GM19324 (cell line): ENCODE measurements at regions not wholly inside any gene's neighbourhood (a gene's known extent, or its start where the extent isn't known, plus 50 kb on each side); places are given as distances from the start of the nearest gene placed in this dataset.

ENCODE experiments used
- ATAC-seq: cut with Tn5 transposase; IDR thresholded peaks from one replicate; pipeline ENCODE4 v1.9.1; 2021; ENCODE audit warnings: mild to moderate bottlenecking, moderate library complexity; ENCODE audit not compliant: unreplicated experiment, low FRiP score

DNA sequence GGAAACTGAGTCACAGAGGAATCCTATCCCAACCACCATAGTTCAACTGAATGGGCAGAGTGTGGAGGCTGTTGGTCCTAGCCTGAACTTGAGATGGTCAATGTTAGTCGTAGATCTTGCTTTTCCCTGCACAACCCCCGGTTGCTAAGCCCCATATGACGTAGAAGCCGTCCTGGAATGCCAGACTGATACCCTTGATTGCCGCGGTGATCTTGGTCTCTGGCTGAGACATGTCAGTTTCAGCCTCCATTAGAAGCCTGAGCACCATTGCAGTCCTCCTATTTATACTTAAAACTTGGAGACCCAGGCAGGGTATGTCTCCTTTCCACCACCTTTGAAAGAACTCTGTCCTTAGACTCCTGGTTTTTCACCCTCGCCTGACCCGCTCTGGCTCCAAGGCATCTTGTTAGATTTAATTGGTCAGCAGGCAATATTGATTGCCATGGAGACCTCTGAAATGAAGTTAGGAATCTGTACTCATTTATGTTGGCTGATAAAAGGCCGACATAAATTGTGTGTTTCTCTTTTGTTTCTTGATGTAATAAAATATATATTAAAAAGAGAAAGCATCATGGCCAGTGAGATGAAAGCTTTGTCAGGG lies 53.4 kb downstream of the RPLP1 start:
- ATAC-seq, result no peak

DNA sequence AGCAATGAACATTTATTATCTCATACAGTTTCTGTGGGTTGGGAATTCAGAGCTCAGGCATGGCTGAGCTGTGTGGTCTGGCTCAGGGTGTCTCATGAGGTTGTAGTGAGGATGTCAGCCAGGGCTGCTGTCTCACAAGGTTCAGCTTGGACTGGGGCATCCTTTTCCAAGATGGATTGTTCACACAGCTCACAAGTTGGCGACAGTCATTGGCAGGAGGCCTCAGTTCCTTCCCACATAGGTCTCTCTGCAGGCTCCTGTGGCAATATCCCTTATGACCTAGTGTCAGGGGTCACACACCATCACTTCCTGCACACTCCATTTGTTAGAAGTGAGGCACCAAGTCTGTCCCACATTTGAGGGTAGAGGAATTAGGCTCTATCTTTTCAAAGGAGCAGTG lies 56.0 kb downstream of the RPLP1 start:
- ATAC-seq, result no peak

DNA sequence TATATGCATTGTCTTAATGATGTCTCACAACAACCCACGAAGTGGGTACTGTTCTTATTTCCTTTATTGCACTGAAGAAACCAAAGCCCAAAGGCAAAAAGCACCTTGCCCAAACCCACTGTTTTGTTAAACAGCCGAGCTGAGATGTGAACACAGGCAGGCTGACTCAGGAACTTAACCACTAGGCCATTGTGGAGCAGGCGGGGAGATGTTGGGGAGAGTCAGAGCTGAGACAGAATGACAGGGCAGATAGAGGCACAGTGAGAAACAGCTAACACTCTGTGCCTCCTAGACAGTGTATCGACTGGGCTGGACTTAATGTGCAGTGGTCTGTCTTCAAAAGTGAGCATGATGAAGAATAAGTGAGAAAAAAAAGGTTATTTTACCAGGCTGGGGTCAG lies 56.5 kb downstream of the RPLP1 start:
- no peak for ATAC-seq

DNA sequence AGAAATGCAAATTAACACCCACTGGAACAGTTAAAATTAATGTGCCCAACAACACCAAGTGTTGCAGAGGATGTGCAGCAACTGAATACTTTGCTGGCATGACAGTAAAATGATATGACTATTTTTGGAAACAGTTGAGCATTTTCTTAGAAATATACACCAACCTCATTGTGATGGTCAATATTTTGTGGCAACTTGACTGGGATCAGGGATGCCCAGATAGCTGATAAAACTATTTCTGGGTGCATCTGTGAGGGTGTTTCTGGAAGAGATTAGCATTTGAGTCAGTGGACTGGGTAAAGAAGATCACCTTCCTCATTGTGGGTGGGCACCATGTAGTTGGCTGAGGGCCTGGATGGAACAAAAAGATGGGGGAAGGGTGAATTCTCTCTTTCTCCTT lies 57.9 kb downstream of the RPLP1 start:
- ATAC-seq, result no peak

DNA sequence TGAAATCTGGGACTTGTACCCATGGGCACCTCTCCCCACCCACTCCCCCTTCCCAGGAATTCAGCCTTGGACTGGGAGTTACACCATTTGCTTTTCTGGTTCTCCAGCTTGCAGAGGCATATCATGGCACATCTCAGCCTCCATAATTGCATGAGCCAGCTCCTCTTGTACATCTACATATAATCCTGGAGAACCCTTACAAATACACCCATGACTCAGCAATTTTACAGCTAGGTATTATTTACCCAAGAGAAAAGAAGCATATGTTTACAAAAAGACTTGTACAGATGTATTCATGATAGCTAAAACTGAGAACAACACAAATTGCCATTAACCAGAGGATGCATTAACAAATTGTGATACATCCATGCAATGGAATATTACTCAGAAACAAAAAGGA lies 58.4 kb downstream of the RPLP1 start:
- ATAC-seq, result no peak

DNA sequence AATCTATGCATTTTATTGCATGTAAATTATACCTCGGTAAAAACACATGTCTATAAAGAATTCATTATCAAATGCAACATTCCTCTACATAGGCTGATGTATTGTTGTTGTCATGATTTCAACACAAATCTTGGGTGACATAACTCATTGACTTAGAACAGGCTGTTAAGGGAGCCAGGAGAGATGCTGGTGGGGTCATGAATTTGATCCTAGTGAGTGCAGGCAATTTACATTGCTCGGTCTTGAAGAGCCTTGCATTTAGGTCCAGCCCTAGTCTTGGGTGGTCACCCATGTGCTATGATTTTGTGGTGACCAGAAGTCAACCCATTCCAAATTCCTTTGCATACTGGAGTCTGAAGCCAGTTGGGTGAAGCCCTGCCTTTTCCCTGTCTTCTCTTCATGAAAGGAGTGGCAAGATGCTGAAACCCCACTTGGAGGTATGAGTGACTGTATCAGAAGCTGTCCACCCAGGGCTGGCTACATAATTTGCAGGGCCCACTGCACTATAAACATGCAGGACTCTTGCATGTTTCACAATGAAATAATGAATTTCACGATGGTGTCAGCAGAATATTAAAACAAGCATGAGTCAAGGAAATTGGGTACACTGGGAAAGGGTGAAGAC lies 59.2 kb downstream of the RPLP1 start:
- no peak for ATAC-seq

DNA sequence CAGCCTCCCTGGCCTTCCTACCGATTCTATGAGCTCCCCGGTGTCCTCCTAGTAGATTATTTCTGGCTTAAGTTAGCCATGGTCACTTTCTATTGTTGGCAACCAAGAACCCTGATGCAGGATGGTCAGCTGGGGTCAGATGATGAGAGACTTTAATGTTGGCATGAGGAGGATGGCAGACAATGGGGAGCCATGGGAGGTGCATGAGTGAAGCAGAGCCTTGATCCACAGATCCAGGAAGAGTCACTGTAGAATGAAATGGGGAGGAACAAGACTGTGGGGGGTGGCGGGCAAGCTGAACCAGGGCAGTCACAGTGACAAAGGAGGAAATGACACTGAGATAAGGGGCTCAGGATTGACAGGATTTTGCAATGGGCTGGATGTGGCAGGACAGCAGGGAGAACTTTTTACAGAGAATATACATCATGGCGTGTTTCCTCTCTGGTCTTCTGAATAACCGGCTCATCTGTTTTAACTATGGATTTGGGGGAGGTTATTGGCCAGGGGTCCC lies 60.9 kb downstream of the RPLP1 start:
- no peak for ATAC-seq

DNA sequence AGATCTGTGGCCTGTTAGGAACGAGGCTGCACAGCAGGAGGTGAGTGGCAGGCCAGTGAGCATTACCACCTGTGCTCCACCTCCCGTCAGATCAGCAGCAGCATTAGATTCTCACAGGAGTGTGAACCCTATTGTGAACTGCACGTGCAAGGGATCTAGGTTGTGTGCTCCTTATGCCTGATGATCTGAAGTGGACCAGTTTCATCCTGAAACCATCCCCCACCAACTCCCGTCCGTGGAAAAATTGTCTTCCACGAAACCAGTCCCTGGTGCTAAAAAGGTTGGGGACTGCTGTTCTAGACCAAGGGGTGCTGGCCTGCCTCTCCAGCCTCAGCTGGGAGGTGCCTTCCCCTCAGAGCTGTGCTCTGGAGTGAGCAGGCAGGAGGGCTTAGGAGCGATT lies 61.4 kb downstream of the RPLP1 start:
- ATAC-seq, result no peak

DNA sequence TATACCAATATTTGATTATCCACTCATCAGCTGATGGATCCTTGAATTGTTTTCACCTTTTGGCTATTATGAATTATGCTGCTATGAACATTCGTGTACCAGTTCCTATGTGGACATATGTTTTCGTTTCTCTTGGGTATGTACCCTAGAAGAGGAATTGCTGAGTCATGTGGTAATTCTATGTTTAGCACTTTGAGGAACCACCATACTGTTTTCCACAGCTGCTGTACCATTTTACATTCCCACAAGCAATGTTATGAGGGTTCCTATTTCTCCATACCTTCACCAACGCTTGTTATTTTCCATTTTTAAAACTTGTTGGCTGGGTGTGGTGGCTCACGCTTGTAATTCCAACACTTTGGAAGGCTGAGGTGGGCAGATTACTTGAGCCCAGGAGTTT lies 62.9 kb downstream of the RPLP1 start:
- ATAC-seq, result no peak

DNA sequence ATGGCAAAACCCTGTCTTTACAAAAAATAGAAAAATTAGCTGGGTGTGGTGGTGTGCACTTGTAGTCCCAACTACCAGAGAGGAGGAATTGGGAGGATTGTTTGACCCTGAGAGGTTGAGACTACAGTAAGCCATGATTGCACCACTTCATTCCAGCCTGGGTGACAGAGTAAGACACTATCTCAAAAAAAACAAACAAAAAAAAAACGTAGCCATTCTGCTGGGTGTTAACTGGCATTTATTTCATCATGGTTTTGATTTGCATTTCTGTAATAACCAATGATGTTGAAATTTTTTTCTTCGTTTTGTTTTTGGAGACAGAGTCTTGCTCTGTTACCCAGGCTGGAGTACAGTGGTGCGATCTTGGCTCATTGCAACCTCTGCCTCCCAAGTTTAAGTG lies 63.3 kb downstream of the RPLP1 start:
- ATAC-seq, result no peak

DNA sequence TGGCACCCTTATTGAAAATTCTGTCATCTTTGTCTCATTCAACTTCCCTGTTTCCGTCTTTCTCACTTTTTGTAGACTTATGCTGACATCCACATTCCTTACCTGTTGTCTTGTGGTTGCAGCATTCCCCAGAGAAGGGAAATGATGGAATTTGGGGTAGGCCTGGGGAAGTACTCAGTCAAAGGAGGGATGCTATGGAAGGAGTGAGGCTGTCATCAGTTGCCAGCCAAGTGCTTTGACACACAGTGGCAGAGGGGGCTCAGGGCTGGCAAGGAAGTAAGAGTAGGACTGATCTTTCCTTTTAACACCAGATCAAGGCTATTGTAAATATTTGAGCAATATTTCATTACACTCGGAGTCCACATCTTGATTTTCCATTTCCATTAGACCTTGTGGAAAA lies 64.4 kb downstream of the RPLP1 start:
- ATAC-seq, result no peak

DNA sequence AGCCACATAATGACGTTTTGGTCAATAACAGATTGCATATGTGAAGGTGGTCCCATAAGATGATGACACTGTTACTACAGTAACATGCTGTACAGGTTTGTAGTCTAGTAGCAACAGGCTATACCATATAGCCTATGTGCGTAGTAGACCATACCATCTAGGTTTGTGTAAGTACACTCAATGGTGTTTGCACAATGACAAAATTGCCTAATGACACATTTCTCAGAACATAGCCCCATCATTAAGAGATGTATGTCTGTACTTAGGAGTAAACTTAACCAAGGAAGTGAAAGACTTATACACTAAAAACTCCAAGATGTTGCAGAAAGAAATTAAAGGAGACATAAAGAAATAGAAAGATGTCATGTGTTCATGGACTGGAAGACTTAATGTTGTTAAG lies 66.2 kb downstream of the RPLP1 start:
- no peak for ATAC-seq

DNA sequence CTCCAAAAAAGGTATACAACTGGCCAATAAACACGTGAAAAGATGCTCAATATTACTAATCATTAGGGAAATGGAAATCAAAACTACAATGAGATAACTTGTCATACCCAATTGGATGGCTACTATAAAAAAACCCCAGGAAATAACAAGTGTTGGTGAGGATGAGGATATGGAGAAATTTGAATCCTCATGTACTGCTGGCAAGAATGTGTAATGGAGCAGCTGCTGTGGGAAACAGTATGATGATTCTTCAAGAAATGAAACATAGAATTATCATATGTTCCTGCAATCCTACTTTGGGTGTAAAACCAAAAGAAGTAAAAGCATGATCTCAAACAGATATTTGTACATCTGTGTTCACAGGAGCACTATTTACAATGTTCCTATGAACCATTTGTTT lies 67.4 kb downstream of the RPLP1 start:
- no peak for ATAC-seq

DNA sequence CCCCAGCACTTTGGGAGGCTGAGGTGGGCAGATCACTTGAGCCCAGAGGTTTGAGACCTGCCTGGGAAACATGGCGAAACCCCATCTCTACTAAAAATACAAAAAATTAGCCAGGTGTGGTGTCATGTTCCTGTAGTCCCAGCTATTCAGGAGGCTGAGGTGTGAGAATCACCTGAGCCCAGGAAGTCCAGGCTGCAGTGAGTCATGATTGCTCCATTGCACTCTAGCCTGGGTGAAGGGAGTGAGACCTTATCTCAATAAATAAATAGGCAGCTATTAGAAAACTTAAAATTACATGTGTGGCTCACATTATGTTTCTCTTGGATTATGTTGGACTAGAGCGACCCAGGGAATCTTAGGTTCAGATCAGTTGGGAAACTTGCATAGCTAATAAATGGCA lies 69.7 kb downstream of the RPLP1 start:
- ATAC-seq, result no peak

DNA sequence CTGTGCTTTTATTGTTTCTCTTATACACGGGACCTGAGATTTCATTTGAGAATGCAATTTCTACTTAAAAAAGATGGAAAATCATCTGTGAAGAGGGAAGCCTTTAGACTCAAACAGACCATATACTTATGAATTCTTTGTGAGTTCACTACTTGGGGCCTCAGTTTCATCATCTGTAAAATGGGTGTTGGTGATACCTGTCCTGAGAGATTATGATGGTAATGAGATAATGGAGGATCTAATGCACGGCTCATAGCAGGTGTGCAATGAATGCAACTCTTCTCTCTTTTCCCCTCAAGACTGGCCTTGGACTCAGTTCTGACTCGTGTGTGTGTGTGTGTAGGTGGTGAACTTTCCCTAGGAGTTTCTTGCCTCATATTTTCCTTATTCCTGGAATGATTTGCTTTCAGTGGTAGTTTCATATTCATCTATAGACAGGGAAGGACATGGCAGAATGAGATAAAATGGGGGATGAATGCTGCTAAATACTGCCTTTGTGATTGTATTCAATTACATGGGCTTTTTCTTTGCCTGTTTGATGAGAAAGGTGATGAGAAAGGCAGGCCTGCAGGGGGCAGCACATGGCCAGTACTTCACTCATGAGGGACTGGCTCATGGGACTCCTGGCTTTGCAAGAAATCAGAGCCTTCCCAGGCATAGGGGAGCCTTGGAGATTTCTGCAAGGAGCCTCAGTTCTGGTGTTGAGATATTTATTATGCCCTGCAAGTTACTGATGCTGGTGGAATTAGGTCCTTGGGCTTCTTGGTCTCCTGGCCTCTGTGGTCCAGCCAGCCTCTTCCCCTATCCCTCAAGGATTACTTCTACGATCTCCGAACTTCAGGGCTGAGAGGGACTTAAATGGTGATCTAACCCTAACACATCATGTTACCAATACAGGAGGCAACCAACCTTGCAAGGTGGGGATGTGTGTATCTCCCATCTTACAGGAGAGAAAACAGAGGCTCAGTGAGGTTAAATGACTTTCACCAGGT lies 70.7 kb downstream of the RPLP1 start:
- no peak for ATAC-seq

DNA sequence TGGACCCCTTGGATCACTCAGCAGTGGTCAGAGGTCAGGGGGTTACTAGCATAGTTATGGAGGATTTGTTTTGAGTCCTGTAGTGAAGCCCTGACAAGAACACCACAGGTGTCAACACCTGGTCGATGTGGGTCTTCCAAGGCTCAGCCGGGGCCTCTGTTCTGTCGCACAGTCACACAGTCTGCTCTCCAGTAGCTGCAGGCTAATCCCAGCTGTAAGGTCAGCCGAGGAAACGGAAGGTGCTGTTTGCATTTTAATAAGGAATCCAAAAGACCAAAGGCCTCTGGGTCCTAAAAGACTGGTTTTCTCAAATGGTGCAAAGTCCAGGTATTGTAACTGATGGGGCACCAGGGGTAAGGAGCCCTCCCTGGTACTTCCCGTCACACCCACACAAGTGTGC lies 71.7 kb downstream of the RPLP1 start:
- ATAC-seq, result no peak

DNA sequence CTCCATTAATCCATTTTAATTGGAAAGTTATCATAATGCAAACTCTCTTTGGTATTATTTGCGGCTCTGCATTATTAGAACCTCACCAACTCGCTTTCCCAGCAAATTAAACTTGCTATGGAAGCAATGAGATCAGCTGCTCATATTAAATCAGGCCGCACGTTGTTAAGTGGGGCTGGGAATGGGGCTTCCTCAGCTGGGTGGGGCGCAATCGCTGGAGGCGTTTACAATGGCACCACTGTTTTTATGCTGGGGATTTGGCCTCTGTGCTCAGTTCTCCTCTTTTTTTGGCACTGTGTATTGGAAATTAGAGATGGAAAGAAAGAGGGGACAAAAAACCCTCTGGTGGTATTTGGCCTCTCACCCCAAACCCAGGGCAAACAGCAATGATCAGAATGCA lies 72.2 kb downstream of the RPLP1 start:
- ATAC-seq, result no peak

DNA sequence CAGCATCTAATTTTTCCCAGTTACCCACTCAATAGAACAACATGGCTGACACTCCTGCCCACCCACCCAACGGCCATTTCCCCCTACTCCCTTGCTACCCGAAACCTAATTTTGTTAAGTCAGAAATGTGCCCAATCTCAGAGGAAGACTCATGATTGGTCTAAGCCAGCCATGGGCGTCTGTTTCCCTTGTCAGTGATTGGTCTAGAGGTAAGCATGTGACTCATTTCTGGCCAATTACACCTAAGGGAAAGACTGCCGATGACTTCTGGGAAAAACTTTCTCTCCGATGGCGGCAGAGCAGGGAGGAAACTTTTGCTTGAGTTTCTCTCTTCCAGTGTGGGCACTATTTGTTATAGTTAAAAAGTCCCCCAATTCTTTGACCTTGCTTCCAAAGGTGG lies 72.9 kb downstream of the RPLP1 start:
- ATAC-seq, result no peak

DNA sequence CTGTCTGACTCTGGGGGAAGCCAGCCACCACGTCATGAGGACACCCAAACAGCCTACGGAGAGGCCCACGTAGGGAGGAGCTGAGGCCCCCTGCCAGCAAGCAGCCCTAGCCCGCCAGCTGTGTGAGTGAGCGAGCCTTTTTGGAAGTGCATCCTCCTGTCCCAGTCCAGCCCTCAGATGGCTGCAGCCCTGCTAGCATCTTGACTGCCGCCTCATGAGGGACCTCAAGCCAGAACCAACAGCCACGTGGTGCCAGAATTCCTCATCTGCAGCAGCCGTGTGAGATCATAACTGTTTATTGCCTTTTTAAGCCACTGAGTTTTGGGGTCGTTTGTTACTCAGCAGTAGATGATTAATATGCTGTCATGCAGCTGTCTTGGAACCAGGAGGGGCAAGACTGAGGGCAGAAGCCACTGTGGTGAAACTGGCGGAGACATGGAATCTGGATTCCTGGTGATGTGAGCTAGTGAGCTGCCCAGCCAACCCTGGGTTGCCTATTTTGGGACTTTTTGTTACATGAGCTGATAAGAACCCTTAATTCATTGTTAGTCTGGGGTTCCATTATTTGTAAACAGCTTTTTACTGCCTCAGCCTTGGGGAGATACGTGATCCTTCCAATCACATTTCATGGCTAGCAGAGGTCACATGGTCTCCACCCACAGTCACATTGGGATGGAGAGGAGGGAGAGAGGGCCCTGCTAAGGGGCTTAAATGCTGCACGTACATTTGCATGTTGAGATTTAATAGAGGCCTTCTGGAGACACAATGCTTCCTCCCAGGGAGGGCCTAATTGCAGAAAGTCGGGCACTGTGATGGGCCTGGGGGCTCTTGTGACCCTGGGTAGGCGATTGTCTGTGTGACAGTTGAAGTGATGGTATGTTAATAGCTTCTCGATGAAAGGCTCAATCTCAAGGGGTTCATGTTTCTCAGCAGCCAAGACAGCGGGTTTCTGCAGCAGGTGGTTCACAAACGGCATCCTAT lies 73.8 kb downstream of the RPLP1 start:
- no peak for ATAC-seq

DNA sequence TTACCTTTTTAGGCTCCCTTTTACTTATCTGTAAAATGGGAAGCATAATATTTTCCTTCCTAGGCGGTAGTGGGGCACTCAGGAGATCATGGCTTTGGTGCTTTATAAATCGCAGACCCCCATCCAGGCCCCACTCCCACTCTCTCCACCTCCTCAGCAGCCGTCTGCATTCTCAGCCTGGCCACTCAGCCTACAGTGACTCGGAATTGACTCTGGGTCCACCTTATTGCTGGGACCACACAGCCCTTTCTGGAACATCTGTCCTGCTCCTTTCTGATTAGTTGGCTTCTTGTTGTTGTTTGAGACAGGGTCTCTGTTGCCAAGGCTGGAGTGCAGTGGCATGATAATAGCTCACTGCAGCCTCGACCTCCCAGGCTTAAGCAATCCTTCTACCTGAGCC lies 76.5 kb downstream of the RPLP1 start:
- ATAC-seq, result no peak
